ENCODE measurements at regions not wholly inside any gene's neighbourhood (a gene's known extent, or its start where the extent isn't known, plus 50 kb on each side); places are given as distances from the start of the nearest gene placed in this dataset.

DNA sequence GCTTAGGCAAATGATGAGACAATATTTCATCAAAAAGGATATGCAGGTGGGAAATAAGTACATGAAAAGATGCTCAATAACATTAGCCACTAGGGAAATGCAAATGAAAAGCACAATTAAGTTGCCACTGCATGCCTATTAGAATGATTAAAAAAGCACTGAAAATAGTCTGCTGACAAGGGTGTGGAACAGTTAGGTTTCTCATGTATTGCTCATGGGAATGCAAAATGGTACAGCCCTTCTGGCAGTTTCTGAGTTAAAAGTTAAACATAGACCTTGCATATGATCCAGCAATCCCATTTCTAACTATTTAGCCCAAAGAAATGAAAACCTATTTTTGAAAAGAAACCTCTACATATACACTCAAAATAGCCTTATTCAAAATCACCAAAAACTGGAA, 393.0 kb downstream of the BMP4 start:
- Mint-ChIP-seq H3K4me1 (no peaks in the 10 kb centered on the region), H3K4me3 (no peak overlapping the region), H3K27ac (no peak overlapping the region), H3K36me3 (no peaks in the 10 kb centered on the region), H3K9me3 (peaks cover 5 to 23% (median 16%) of the 10 kb centered on the region in 7 donors), H3K27me3 (ENCODE audit: low read depth in 3 of 3) (peaks cover 0 to 1% (median 0%) of the 10 kb centered on the region in 3 donors)
- Histone ChIP-seq H2AFZ (ENCODE audit: insufficient read depth, low read depth, low read length, poor library complexity, severe bottlenecking) (no peak overlapping the region), H3K27me3 (ENCODE audit: control insufficient read depth in 2 of 2, insufficient read depth in 2 of 2, low read length in 2 of 2) (no peaks in the 10 kb centered on the region), H3K27ac (ENCODE audit: low read depth in 1 of 2, low read length in 2 of 2) (no peak overlapping the region), H3K36me3 (replicated peaks in 1 of 2; ENCODE audit: control insufficient read depth in 1 of 2, insufficient read depth in 2 of 2, low read length in 2 of 2) (no peaks in the 10 kb centered on the region), H3K4me1 (ENCODE audit: control insufficient read depth in 1 of 2, insufficient read depth in 2 of 2, low read length in 2 of 2) (no peaks in the 10 kb centered on the region), H3K4me2 (replicated peaks; ENCODE audit: extremely low read depth, low read length, poor library complexity, severe bottlenecking) (no peak overlapping the region), H4K20me1 (ENCODE audit: insufficient read depth, low read length) (no peaks in the 10 kb centered on the region), H3K9me3 (replicated peaks in 1 of 2; ENCODE audit: control insufficient read depth in 1 of 2, insufficient read depth in 1 of 2, low read length in 2 of 2) (peaks cover 3 to 10% of the 10 kb centered on the region in 2 donors), H3K4me3 (replicated peaks in 1 of 3; ENCODE audit: low read depth in 2 of 3, low read length in 3 of 3) (no peak overlapping the region), H3K79me2 (ENCODE audit: insufficient read depth, low read length) (no peaks in the 10 kb centered on the region), H3K9ac (ENCODE audit: insufficient read depth, low read length, poor library complexity, severe bottlenecking) (no peak overlapping the region)
- TF ChIP-seq, protein P1, sequence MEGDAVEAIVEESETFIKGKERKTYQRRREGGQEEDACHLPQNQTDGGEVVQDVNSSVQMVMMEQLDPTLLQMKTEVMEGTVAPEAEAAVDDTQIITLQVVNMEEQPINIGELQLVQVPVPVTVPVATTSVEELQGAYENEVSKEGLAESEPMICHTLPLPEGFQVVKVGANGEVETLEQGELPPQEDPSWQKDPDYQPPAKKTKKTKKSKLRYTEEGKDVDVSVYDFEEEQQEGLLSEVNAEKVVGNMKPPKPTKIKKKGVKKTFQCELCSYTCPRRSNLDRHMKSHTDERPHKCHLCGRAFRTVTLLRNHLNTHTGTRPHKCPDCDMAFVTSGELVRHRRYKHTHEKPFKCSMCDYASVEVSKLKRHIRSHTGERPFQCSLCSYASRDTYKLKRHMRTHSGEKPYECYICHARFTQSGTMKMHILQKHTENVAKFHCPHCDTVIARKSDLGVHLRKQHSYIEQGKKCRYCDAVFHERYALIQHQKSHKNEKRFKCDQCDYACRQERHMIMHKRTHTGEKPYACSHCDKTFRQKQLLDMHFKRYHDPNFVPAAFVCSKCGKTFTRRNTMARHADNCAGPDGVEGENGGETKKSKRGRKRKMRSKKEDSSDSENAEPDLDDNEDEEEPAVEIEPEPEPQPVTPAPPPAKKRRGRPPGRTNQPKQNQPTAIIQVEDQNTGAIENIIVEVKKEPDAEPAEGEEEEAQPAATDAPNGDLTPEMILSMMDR (IDR thresholded peaks at IDR 0.05) = no peak
- intact Hi-C loops (cut with micrococcal nuclease) = no loop called here
- no peak for DNase-seq

DNA sequence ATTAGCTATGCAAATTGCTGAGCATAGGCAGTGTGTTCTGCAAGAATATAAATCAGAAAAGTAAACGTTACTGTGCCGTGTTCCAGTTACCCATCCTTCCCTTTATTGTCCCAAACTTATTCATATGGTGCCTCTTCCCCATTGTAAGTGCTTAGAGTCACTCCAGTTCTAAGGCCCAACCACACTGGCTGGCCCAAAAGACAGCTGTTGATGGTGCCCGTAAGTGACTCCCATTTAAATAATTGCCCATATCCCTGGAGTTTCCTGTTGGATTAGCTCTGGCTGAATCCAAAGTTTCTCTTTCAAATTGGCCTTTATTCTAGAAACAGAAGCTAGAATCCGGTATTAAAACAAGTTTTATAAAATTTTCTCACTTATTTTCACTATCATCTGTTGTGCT, 400.1 kb upstream of the DDHD1 start:
- Histone ChIP-seq H3K27me3 (ENCODE audit: control insufficient read depth in 2 of 2, insufficient read depth in 2 of 2, low read length in 2 of 2) (no peaks in the 10 kb centered on the region), H3K4me3 (replicated peaks in 1 of 3; ENCODE audit: low read depth in 2 of 3, low read length in 3 of 3) (no peak overlapping the region), H3K4me2 (replicated peaks; ENCODE audit: extremely low read depth, low read length, poor library complexity, severe bottlenecking) (no peak overlapping the region), H2AFZ (ENCODE audit: insufficient read depth, low read depth, low read length, poor library complexity, severe bottlenecking) (no peak overlapping the region), H3K36me3 (replicated peaks in 1 of 2; ENCODE audit: control insufficient read depth in 1 of 2, insufficient read depth in 2 of 2, low read length in 2 of 2) (no peaks in the 10 kb centered on the region), H3K9ac (ENCODE audit: insufficient read depth, low read length, poor library complexity, severe bottlenecking) (no peak overlapping the region), H3K27ac (ENCODE audit: low read depth in 1 of 2, low read length in 2 of 2) (no peak overlapping the region), H3K79me2 (ENCODE audit: insufficient read depth, low read length) (no peaks in the 10 kb centered on the region), H3K9me3 (replicated peaks in 1 of 2; ENCODE audit: control insufficient read depth in 1 of 2, insufficient read depth in 1 of 2, low read length in 2 of 2) (peaks cover 0 to 4% of the 10 kb centered on the region in 2 donors), H3K4me1 (ENCODE audit: control insufficient read depth in 1 of 2, insufficient read depth in 2 of 2, low read length in 2 of 2) (no peaks in the 10 kb centered on the region), H4K20me1 (ENCODE audit: insufficient read depth, low read length) (no peaks in the 10 kb centered on the region)
- Mint-ChIP-seq H3K4me1 (no peaks in the 10 kb centered on the region), H3K27me3 (ENCODE audit: low read depth in 3 of 3) (peaks cover 0 to 4% (median 1%) of the 10 kb centered on the region in 3 donors), H3K27ac (no peak overlapping the region), H3K4me3 (no peak overlapping the region), H3K9me3 (peaks cover 0 to 15% (median 3%) of the 10 kb centered on the region in 7 donors), H3K36me3 (no peaks in the 10 kb centered on the region)
- no peak for DNase-seq
- TF ChIP-seq, protein P1 (IDR thresholded peaks at IDR 0.05) = no peak
- intact Hi-C loops (cut with micrococcal nuclease) = no loop called here
- WGBS (ENCODE audit: insufficient coverage) = 100% methylated on average over 3 of the region's 4 CpGs

All from CD14-positive monocyte (primary cell).